Gastroesophageal sphincter (tissue), 4 donors: ENCODE measurements at regions not wholly inside any gene's neighbourhood (a gene's known extent, or its start where the extent isn't known, plus 50 kb on each side); places are given as distances from the start of the nearest gene placed in this dataset.
"Not testable (repeated sequence)": the region's sequence is repeated elsewhere in the genome, so short reads cannot be mapped to it uniquely, and the experiment has no call there.

Experiments
- ATAC-seq: fragments of 150-250 bp; one replicate; pipeline ENCODE4 v1.9.1; 2016; ENCODE audit warnings: mild to moderate bottlenecking, moderate library complexity
- H3K27ac ChIP-seq, 4 donors: fragments of 200-600 bp; sonication (generic) in 3 of 4; 1 replicate in 3 of 4; 2 replicates in 1 of 4; pipeline ENCODE4 v1.5.1; 2016 to 2019
- H3K27me3 ChIP-seq: fragments of 200-600 bp; sonication (generic); one replicate; pipeline ENCODE4 v1.5.1; 2019
- H3K36me3 ChIP-seq, 2 donors: fragments of 200-600 bp; sonication (generic); one replicate each; pipeline ENCODE4 v1.5.1; 2019; ENCODE audit warnings: control low read depth in 1 of 2
- H3K4me1 ChIP-seq, 3 donors: fragments of 200-600 bp; sonication (generic); 1 replicate in 2 of 3; 2 replicates in 1 of 3; pipeline ENCODE4 v1.5.1; 2016 to 2019; ENCODE audit warnings: control low read depth in 2 of 3
- H3K4me3 ChIP-seq, 2 donors: fragments of 200-600 bp; sonication (generic); one replicate each; pipeline ENCODE4 v1.5.1; 2019; ENCODE audit warnings: mild to moderate bottlenecking in 1 of 2, moderate library complexity in 1 of 2
- H3K9me3 ChIP-seq, 3 donors: fragments of 200-600 bp; sonication (generic); one replicate each; pipeline ENCODE4 v1.5.1; 2017 to 2019; ENCODE audit warnings: control low read depth in 2 of 3
- CTCF ChIP-seq, 4 experiments: fragments of 200-600 bp in 2 of 4; fragments of 450-650 bp in 2 of 4; sonication (generic) in 1 of 4; IDR thresholded peaks; one replicate each; pipeline ENCODE4 v1.5.1; 2017 to 2019; ENCODE audit warnings: antibody characterized with exemption in 4 of 4, mild to moderate bottlenecking in 2 of 4, moderate library complexity in 2 of 4
- EP300 ChIP-seq: sonication (generic); formaldehyde crosslinking; IDR thresholded peaks from one replicate; pipeline ENCODE4 v1.6.1; 2017; ENCODE audit warnings: antibody characterized with exemption, mild to moderate bottlenecking
- POLR2A ChIP-seq, 2 donors: fragments of 450-650 bp; IDR thresholded peaks; one replicate each; pipeline ENCODE4 v1.6.1; 2017; ENCODE audit warnings: antibody characterized with exemption in 2 of 2, mild to moderate bottlenecking in 2 of 2, moderate library complexity in 1 of 2
- POLR2AphosphoS5 ChIP-seq: sonication (generic); formaldehyde crosslinking; IDR thresholded peaks from one replicate; pipeline ENCODE4 v1.6.1; 2017; ENCODE audit warnings: antibody characterized with exemption
- WGBS, 2 donors: methylation state at CpG; one replicate each; pipeline ENCODE4 v1.1.5; 2018; ENCODE audit warnings: low coverage in 1 of 2; 5-methylcytosine and 5-hydroxymethylcytosine counted together
- small RNA-seq, 4 donors: library from RNA; depleted of rRNA; stranded (forward); fragments of <200 nt; gene quantifications; one replicate each; pipeline ENCODE3, GENCODE V24; 2016

DNA sequence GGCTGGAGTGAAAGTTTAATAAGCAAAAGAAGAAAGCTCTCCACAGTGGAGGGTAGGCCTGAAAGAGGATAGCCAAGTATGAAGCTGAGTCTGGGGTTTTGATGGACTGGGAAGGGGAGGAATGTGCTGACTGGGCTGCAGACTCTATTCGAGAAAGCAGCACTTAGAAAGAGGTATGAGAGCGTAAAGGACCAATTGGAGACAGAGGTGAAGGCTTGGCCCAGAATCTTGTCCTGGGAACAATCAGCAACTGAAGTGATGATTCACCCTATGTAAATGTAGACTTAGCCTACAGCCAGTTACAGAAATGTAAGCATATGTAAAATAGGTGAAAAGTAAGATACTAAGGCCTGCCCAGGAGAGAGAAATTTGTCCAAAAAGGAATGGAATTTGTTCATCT is 111.2 kb upstream of the HSFY2 start:
- H3K9me3 ChIP-seq, result no peaks in the 10 kb centered on the region
- H3K36me3 ChIP-seq, result no peaks in the 10 kb centered on the region
- ATAC-seq, result no peak

GRCh38 chrY:18869145-18869544 is 95.6 kb upstream of the HSFY2 start:
- not testable (repeated sequence) for H3K4me3 ChIP-seq, H3K4me1 ChIP-seq, H3K27me3 ChIP-seq, H3K27ac ChIP-seq, H3K9me3 ChIP-seq, H3K36me3 ChIP-seq, ATAC-seq
- WGBS, 2 donors, result no CpG with 5 or more reads among the region's 6 CpGs

More for the DNA sequence above, 111.2 kb upstream of the HSFY2 start:
- no peaks in the 10 kb centered on the region for H3K27me3 ChIP-seq
- WGBS, 2 donors, result 58% methylated on average over 2 of the region's 2 CpGs; no CpG with 5 or more reads in 1 of the 2 donors
- no peak overlapping the region for H3K27ac ChIP-seq
- H3K4me3 ChIP-seq, result no peak overlapping the region
- H3K4me1 ChIP-seq, result no peaks in the 10 kb centered on the region
- no peak for TF ChIP-seq POLR2AphosphoS5
- TF ChIP-seq EP300, result no peak
- TF ChIP-seq POLR2A (IDR thresholded peaks at IDR 0.05), result no peak
- no peak for TF ChIP-seq CTCF (IDR thresholded peaks at IDR 0.05)

DNA sequence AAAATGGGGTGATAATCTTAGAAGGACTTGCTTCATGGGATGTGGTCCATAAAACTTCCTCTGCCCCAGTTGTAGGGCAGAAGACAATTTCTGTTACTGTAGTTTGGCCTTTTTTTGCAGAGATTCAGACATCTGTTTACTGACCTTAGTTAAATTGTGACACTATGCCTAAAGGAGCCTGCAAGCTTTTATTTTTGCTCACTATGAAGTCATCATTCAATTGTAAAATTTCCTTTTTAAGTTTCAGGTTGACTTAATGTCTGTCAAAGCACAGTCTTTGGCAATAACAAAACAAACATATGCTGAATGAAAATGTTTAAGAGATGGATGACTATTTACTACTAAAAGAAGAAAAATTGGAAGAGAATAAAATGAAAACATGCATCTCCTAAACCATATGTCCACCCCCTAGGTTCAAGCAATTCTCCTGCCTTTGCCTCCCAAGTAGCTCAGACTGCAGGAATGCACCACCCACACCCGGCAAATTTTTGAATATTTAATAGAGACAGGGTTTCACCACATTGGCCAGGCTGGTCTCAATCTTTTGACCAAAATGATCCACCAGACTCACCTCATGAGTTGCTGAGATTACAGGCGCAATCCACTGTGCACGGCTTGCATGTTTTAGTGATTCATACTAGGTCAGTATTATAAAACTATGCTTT is 93.5 kb upstream of the HSFY2 start:
- not testable (repeated sequence) for H3K4me3 ChIP-seq, ATAC-seq, H3K36me3 ChIP-seq, H3K4me1 ChIP-seq, H3K27me3 ChIP-seq, H3K27ac ChIP-seq, H3K9me3 ChIP-seq
- no CpG with 5 or more reads among the region's 3 CpGs for WGBS, 2 donors

- not testable (repeated sequence) for H3K9me3 ChIP-seq, H3K27me3 ChIP-seq, H3K27ac ChIP-seq, H3K4me3 ChIP-seq, H3K4me1 ChIP-seq, H3K36me3 ChIP-seq, ATAC-seq
- no CpG with 5 or more reads among the region's 3 CpGs for WGBS, 2 donors
These were observed 87.3 kb upstream of the HSFY2 start for GRCh38 chrY:18860856-18861255.

- H3K27me3 ChIP-seq, H3K27ac ChIP-seq, H3K4me3 ChIP-seq, ATAC-seq, H3K9me3 ChIP-seq, H3K36me3 ChIP-seq, H3K4me1 ChIP-seq: not testable (repeated sequence)
- WGBS, 2 donors, result no CpG with 5 or more reads among the region's 2 CpGs
These were observed 85.1 kb upstream of the HSFY2 start for GRCh38 chrY:18858484-18859191.

- not testable (repeated sequence) for H3K4me1 ChIP-seq, H3K36me3 ChIP-seq, H3K9me3 ChIP-seq, ATAC-seq, H3K27me3 ChIP-seq, H3K4me3 ChIP-seq, H3K27ac ChIP-seq
- no CpG with 5 or more reads among the region's 2 CpGs for WGBS, 2 donors
These were observed 81.6 kb upstream of the HSFY2 start for GRCh38 chrY:18855184-18855583.

DNA sequence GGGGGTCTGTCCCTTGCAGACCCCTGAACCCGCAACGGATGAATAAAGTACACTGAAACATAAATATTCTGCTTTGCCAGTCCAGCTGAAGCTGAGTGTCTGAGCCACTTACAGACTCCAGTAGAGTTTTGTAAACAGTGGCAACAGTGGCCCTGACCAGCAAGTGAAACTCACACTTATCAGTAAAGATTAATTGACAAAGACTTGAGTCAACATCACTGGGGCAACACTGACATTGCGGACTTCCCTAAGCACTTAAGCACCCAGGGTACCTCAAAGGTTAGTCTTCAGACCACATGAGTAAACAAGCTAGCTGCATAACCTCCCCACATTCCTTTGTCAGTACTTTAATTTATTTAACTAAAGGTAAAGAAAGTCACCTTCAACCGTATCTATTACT is 79.8 kb upstream of the HSFY2 start:
- H3K27ac ChIP-seq, ATAC-seq, H3K4me3 ChIP-seq, H3K36me3 ChIP-seq, H3K4me1 ChIP-seq, H3K27me3 ChIP-seq, H3K9me3 ChIP-seq: not testable (repeated sequence)
- WGBS, 2 donors, result no CpG with 5 or more reads among the region's 4 CpGs

DNA sequence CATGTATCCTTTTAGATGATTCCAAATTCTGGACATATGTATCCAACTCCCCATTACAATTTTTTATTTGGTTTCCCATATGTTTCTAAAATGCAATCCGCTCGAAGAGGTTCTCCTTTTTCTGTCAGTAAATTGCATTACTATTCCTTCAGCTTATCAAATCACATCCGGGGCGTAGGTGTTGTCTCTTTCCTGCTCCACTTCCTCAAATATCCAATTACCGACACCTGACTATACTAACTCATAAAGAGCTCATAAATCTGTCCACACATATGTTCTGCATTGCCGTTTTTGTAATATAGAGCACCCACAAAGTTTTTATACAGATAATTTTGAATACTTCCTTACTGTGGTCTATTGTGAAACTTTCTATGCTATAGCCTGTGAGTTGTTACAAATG is 63.1 kb upstream of the HSFY2 start:
- not testable (repeated sequence) for ATAC-seq, H3K36me3 ChIP-seq

More for the DNA sequence above, 63.1 kb upstream of the HSFY2 start:
- not testable (repeated sequence) for H3K27ac ChIP-seq, H3K4me1 ChIP-seq, H3K27me3 ChIP-seq, H3K9me3 ChIP-seq, H3K4me3 ChIP-seq
- WGBS, 2 donors, result no CpG with 5 or more reads among the region's 6 CpGs

Small RNAs in the stretch of these regions (small RNA-seq; reads per million reads assigned to genes)
- gene CD24P4 (0 reads per million in 4 donors), gene MTCYBP2 (0 reads per million in 4 donors), gene RNU6-255P (0 reads per million in 4 donors)
